ENCODE measurements at regions not wholly inside any gene's neighbourhood (a gene's known extent, or its start where the extent isn't known, plus 50 kb on each side); places are given as distances from the start of the nearest gene placed in this dataset.

GRCh38 chr11:129694538-129694937, 121.1 kb upstream of the TMEM45B start:
- Histone ChIP-seq H3K36me3 (ENCODE audit: control insufficient read depth, insufficient read depth, low read length) (no peaks in the 10 kb centered on the region), H3K4me3 (ENCODE audit: insufficient read depth, low read depth, low read length, poor library complexity, severe bottlenecking) (no peak overlapping the region), H3K27ac (ENCODE audit: insufficient read depth, low read length, poor library complexity, severe bottlenecking) (no peak overlapping the region), H3K27me3 (replicated peaks; ENCODE audit: control insufficient read depth, insufficient read depth, low read length, poor library complexity, severe bottlenecking) (peaks cover 3% of the 10 kb centered on the region), H3K9me3 (ENCODE audit: control insufficient read depth, low read length) (no peaks in the 10 kb centered on the region), H3K4me1 (ENCODE audit: control insufficient read depth, insufficient read depth, low read length, poor library complexity, severe bottlenecking) (peaks cover 5% of the 10 kb centered on the region)
- DNase-seq = no peak

- Histone ChIP-seq H3K4me3 (ENCODE audit: insufficient read depth, low read depth, low read length, poor library complexity, severe bottlenecking) (no peak overlapping the region), H3K27me3 (replicated peaks; ENCODE audit: control insufficient read depth, insufficient read depth, low read length, poor library complexity, severe bottlenecking) (peaks cover 3% of the 10 kb centered on the region), H3K36me3 (ENCODE audit: control insufficient read depth, insufficient read depth, low read length) (no peaks in the 10 kb centered on the region), H3K4me1 (ENCODE audit: control insufficient read depth, insufficient read depth, low read length, poor library complexity, severe bottlenecking) (peaks cover 5% of the 10 kb centered on the region), H3K9me3 (ENCODE audit: control insufficient read depth, low read length) (no peaks in the 10 kb centered on the region), H3K27ac (ENCODE audit: insufficient read depth, low read length, poor library complexity, severe bottlenecking) (no peak overlapping the region)
- no peak for DNase-seq
These were observed 120.7 kb upstream of the TMEM45B start for GRCh38 chr11:129694966-129695365.

GRCh38 chr11:129695571-129696308, 119.9 kb upstream of the TMEM45B start:
- Histone ChIP-seq H3K4me1 (ENCODE audit: control insufficient read depth, insufficient read depth, low read length, poor library complexity, severe bottlenecking) (peaks cover 5% of the 10 kb centered on the region), H3K36me3 (ENCODE audit: control insufficient read depth, insufficient read depth, low read length) (no peaks in the 10 kb centered on the region), H3K27ac (ENCODE audit: insufficient read depth, low read length, poor library complexity, severe bottlenecking) (no peak overlapping the region), H3K27me3 (replicated peaks; ENCODE audit: control insufficient read depth, insufficient read depth, low read length, poor library complexity, severe bottlenecking) (peaks cover 3% of the 10 kb centered on the region), H3K4me3 (ENCODE audit: insufficient read depth, low read depth, low read length, poor library complexity, severe bottlenecking) (peak overlapping the region; percentile 66), H3K9me3 (ENCODE audit: control insufficient read depth, low read length) (no peaks in the 10 kb centered on the region)
- peak; percentile 4 to 29 (median 24) for DNase-seq

- Histone ChIP-seq H3K4me3 (ENCODE audit: insufficient read depth, low read depth, low read length, poor library complexity, severe bottlenecking) (peak overlapping the region; percentile 66), H3K27ac (ENCODE audit: insufficient read depth, low read length, poor library complexity, severe bottlenecking) (no peak overlapping the region)
These were observed 119.2 kb upstream of the TMEM45B start for GRCh38 chr11:129696309-129696989.

GRCh38 chr11:129698212-129698611, 117.4 kb upstream of the TMEM45B start:
- Histone ChIP-seq H3K27me3 (replicated peaks; ENCODE audit: control insufficient read depth, insufficient read depth, low read length, poor library complexity, severe bottlenecking) (peaks cover 3% of the 10 kb centered on the region), H3K27ac (ENCODE audit: insufficient read depth, low read length, poor library complexity, severe bottlenecking) (no peak overlapping the region), H3K36me3 (ENCODE audit: control insufficient read depth, insufficient read depth, low read length) (no peaks in the 10 kb centered on the region), H3K4me1 (ENCODE audit: control insufficient read depth, insufficient read depth, low read length, poor library complexity, severe bottlenecking) (peaks cover 5% of the 10 kb centered on the region), H3K9me3 (ENCODE audit: control insufficient read depth, low read length) (no peaks in the 10 kb centered on the region), H3K4me3 (ENCODE audit: insufficient read depth, low read depth, low read length, poor library complexity, severe bottlenecking) (no peak overlapping the region)
- DNase-seq = no peak

More at GRCh38 chr11:129696309-129696989, 119.2 kb upstream of the TMEM45B start:
- DNase-seq = no peak
- Histone ChIP-seq H3K9me3 (ENCODE audit: control insufficient read depth, low read length) (no peaks in the 10 kb centered on the region), H3K36me3 (ENCODE audit: control insufficient read depth, insufficient read depth, low read length) (no peaks in the 10 kb centered on the region), H3K27me3 (replicated peaks; ENCODE audit: control insufficient read depth, insufficient read depth, low read length, poor library complexity, severe bottlenecking) (peaks cover 3% of the 10 kb centered on the region), H3K4me1 (ENCODE audit: control insufficient read depth, insufficient read depth, low read length, poor library complexity, severe bottlenecking) (peaks cover 5% of the 10 kb centered on the region)

- no peak overlapping the region for H3K4me3 ChIP-seq (ENCODE audit: insufficient read depth, low read depth, low read length, poor library complexity, severe bottlenecking)
- no peaks in the 10 kb centered on the region for H3K9me3 ChIP-seq (ENCODE audit: control insufficient read depth, low read length)
- no peak for DNase-seq
- H3K27ac ChIP-seq (ENCODE audit: insufficient read depth, low read length, poor library complexity, severe bottlenecking) = no peak overlapping the region
- H3K4me1 ChIP-seq (ENCODE audit: control insufficient read depth, insufficient read depth, low read length, poor library complexity, severe bottlenecking) = peaks cover 5% of the 10 kb centered on the region
- no peaks in the 10 kb centered on the region for H3K36me3 ChIP-seq (ENCODE audit: control insufficient read depth, insufficient read depth, low read length)
- peaks cover 3% of the 10 kb centered on the region for H3K27me3 ChIP-seq (replicated peaks; ENCODE audit: control insufficient read depth, insufficient read depth, low read length, poor library complexity, severe bottlenecking)
These were observed 115.8 kb upstream of the TMEM45B start for GRCh38 chr11:129699711-129700304.

- Histone ChIP-seq H3K4me3 (ENCODE audit: insufficient read depth, low read depth, low read length, poor library complexity, severe bottlenecking) (no peak overlapping the region), H3K9me3 (ENCODE audit: control insufficient read depth, low read length) (no peaks in the 10 kb centered on the region), H3K4me1 (ENCODE audit: control insufficient read depth, insufficient read depth, low read length, poor library complexity, severe bottlenecking) (no peaks in the 10 kb centered on the region), H3K27ac (ENCODE audit: insufficient read depth, low read length, poor library complexity, severe bottlenecking) (no peak overlapping the region), H3K36me3 (ENCODE audit: control insufficient read depth, insufficient read depth, low read length) (no peaks in the 10 kb centered on the region), H3K27me3 (replicated peaks; ENCODE audit: control insufficient read depth, insufficient read depth, low read length, poor library complexity, severe bottlenecking) (peaks cover 3% of the 10 kb centered on the region)
- no peak for DNase-seq
These were observed 114.9 kb upstream of the TMEM45B start for GRCh38 chr11:129700701-129701100.

GRCh38 chr11:129701706-129702105, 113.9 kb upstream of the TMEM45B start:
- no peak overlapping the region for H3K27ac ChIP-seq (ENCODE audit: insufficient read depth, low read length, poor library complexity, severe bottlenecking)
- H3K36me3 ChIP-seq (ENCODE audit: control insufficient read depth, insufficient read depth, low read length) = no peaks in the 10 kb centered on the region
- H3K27me3 ChIP-seq (replicated peaks; ENCODE audit: control insufficient read depth, insufficient read depth, low read length, poor library complexity, severe bottlenecking) = peaks cover under 1% of the 10 kb centered on the region
- no peak for DNase-seq
- no peak overlapping the region for H3K4me3 ChIP-seq (ENCODE audit: insufficient read depth, low read depth, low read length, poor library complexity, severe bottlenecking)
- no peaks in the 10 kb centered on the region for H3K9me3 ChIP-seq (ENCODE audit: control insufficient read depth, low read length)
- no peaks in the 10 kb centered on the region for H3K4me1 ChIP-seq (ENCODE audit: control insufficient read depth, insufficient read depth, low read length, poor library complexity, severe bottlenecking)

- Histone ChIP-seq H3K27me3 (replicated peaks; ENCODE audit: control insufficient read depth, insufficient read depth, low read length, poor library complexity, severe bottlenecking) (no peaks in the 10 kb centered on the region), H3K9me3 (ENCODE audit: control insufficient read depth, low read length) (no peaks in the 10 kb centered on the region), H3K4me1 (ENCODE audit: control insufficient read depth, insufficient read depth, low read length, poor library complexity, severe bottlenecking) (no peaks in the 10 kb centered on the region), H3K36me3 (ENCODE audit: control insufficient read depth, insufficient read depth, low read length) (no peaks in the 10 kb centered on the region), H3K27ac (ENCODE audit: insufficient read depth, low read length, poor library complexity, severe bottlenecking) (no peak overlapping the region), H3K4me3 (ENCODE audit: insufficient read depth, low read depth, low read length, poor library complexity, severe bottlenecking) (no peak overlapping the region)
- DNase-seq = no peak
These were observed 112.9 kb upstream of the TMEM45B start for GRCh38 chr11:129702410-129703398.
